Hematopoietic multipotent progenitor cell treated with erythropoietin and hydrocortisone succinate and interleukin-3 and kit ligand, for 15 days (in vitro differentiated cells): ENCODE measurements at regions not wholly inside any gene's neighbourhood (a gene's known extent, or its start where the extent isn't known, plus 50 kb on each side); places are given as distances from the start of the nearest gene placed in this dataset.
A peak's percentile ranks its signal among the peaks of the same experiment; 100 is the strongest.

ENCODE experiments used
- DNase-seq: peaks from one replicate; pipeline ENCODE4 v3.0.0-alpha.2; 2015; ENCODE audit warnings: low spot score

DNA sequence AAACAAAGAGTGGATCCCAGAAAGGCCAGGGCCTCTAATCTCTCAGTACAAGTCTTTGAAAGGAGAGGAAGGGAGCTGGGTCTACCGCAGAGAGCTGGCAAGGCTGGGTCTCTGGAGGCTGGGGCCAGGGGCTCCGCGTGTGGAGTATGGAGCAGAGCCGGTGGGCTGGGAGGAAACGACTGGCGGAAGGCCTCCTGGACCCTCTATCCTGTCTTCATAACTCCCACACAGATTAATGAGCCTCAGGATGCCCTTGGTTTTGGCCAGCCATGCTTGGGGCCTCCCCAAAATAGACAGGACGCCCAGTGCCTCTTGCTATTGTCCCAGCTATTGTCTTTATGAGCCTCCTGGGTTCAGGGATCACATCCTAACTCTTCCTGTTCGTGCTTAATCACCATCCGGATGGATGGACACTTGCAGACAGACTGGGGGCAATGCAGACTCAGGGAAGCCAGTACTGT lies 306.4 kb downstream of the DHX35 start:
- DNase-seq = no peak

DNA sequence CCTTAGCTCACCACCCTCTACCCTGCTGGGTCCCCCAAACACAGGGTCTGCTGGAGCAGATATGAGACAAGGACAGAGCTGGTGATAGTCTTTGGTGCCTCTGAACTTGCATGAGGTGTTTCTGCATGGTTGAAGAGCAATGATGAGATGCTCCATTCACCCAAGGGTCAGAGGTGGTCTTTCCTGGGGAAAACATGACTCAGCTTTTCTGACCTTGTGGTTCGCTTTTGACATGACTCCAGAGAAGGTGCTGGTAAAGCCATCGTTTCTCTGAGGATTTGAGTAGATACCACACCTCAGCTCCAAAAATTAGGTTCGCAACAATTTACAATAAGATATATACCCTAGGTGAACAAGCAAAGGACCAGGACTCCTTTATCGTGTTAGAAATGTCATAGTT lies 304.8 kb downstream of the DHX35 start:
- DNase-seq = no peak

DNA sequence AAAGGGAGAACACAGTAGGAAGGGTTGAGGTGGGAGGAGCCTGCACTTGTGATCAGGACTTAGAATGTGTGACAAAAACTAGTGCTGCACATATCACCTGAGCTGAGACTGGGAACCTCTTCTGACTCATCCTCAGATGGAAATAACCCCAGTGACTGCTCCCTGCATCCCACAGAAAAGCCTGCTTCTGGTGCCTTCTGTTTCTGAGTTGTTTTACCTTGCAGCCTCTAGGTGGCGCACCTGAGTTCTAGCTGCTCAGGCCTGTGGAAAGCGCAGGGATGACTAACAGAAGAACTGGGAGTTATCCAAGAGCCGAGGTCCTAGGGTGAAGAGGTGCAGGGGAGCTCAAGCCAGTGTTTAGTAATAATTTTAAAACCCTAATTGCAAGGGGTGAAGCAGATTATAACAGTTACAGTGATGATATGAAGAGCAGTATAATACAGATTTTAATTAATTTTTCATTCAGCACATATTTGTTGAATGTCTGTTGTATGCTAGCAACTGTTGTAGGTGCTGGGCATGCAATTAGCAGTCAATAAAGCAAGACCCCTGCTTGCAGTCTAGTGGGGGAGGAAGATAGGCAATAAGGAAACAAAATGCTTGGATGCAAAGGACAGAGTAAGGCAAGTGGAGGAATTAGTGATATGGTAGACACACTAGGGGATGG lies 302.5 kb downstream of the DHX35 start:
- DNase-seq = peak; percentile 42

DNA sequence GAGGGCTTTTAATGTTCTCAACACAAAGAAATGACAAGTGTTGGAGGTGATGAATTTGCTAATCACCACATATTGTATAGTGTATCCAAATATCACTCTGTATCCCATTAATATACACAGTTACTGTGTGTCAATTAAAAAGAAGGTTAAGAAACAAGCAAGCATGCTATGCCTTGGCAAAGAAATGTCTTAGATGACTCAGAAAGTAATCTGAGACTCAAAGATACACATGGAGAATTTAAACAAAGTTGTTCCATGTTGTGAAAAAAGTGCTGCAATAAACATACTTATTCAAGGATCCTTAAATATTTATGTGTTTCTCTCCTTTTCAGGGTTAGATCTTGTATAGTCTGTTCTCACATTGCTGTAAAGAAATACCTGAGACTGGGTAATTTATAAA lies 300.9 kb downstream of the DHX35 start:
- no peak for DNase-seq

- no peak for DNase-seq
Measured at GRCh38 chr20:39259808-39260207, 297.7 kb downstream of the DHX35 start.

DNA sequence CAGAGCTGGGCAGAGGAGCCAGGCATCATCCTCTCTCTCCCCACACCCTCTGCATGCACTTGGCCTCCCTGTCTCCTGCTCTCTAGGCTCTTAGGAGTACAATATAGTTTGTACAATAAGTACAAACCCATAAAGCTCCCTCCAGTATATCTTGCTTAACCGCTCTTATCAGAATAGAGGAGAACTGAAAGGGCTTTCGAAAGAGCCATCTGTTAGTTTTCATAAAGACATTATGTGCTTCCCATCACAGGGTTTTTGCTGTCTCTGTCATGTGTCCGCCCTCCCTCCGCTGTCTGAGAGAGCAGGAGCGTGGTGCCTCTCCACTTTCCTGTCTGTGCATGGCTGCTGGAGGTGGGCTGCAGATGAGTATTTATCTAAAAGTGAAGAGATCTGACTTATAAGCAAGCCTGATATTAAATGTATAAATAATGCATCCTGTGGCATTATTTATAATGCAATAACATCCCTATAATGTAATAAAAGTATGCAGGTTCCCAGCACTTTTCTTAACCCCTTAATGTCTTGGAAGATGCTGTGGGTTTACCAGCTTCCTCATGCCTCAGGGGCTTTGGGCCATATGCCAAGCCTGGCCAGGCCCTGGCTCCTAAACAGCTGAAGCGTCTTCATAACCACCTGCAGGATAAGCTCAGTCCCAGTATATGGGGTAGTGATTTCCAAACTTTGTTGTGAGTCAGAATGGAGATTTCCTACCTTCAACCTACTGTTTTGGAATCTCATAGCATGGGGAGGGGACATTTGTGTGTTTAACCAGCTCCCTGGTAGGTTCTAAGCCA lies 297.1 kb downstream of the DHX35 start:
- no peak for DNase-seq

DNA sequence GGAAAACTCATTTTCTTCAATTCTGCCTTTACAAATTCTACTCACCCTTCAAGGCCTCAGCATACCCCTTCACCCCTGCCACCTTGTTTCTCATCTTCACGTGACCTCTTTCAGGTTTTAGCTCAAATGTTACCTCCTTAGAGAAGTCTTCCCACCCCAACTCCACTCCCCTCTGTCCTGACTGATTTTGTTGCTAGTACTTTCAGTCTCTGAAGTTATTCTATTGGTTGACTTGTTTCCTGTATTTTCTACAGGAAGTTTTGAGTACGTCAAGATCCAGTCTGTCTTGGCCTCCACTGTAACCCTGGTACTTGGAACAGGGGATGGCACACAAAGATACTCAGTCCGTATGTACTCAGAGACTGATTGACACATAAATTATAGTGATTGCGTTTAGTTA lies 296.1 kb downstream of the DHX35 start:
- DNase-seq = no peak

GRCh38 chr20:39253051-39253755 lies 291.1 kb downstream of the DHX35 start:
- DNase-seq = no peak

DNA sequence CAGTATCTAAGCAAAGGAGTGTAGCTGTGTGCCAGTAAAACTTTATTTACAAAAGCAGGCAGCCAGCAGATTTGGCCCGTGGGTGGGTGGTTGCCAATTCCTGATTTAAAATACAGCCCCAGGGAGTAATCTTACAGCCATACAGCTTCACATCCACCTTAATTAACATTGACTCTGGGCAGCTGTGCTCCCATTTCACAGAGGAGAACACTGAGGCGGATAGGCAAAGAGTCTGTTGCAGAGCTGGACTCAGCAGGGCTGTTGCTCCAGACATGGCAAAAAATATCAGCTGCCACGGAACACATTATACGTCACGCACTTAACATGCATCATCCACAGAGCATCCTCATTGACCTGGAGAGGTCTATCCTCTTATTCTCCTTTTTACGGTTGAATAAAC lies 289.9 kb downstream of the DHX35 start:
- no peak for DNase-seq

DNA sequence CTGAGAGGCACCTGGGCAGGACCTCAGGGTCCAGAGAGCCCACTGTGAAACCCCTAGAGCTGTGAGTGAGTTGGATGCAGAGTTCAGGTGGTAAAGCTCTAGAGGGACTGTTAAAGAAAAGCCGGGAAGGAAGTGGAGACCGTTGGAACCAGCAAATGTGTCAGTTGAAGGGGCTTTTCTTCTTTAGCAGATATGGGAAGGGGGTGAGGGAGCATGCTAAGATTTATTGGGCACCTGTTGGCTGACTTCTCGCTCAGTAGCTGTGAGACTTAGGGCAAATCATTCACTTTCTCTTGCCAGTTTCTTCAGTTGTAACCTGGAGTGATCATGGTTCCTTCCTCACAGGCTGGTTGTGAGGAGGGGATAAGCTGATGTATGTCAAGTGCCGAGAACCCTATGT lies 287.7 kb downstream of the DHX35 start:
- DNase-seq = no peak

DNA sequence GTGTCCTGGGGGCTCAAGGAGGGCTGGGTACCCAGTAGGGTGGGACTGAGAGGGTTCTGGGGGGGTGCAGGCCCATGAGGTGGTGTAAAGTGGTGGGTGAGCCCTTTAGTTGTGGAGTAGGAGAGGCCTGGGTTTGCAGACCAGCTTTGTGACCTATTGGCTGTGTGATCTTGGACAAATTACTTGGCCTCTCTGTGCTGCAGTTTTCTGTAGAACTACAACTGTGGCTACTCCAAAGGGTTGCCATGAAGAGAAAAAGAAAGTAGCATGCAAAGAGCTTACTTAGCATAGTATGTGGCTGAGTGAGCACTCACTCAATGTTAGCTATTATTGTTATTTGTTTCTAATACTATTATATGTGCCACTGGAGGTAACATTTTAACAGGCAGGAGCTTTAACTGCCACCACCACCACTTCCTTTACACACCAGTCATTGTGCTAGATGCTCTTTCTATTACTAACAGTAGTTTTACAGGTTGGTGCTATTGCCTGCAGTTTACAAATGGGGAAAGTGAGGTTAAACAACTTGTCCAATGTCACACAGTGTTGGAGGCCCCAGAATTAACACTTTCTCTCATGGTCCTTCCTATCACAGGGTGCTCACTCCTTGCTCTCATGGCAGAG lies 286.8 kb downstream of the DHX35 start:
- DNase-seq = no peak

DNA sequence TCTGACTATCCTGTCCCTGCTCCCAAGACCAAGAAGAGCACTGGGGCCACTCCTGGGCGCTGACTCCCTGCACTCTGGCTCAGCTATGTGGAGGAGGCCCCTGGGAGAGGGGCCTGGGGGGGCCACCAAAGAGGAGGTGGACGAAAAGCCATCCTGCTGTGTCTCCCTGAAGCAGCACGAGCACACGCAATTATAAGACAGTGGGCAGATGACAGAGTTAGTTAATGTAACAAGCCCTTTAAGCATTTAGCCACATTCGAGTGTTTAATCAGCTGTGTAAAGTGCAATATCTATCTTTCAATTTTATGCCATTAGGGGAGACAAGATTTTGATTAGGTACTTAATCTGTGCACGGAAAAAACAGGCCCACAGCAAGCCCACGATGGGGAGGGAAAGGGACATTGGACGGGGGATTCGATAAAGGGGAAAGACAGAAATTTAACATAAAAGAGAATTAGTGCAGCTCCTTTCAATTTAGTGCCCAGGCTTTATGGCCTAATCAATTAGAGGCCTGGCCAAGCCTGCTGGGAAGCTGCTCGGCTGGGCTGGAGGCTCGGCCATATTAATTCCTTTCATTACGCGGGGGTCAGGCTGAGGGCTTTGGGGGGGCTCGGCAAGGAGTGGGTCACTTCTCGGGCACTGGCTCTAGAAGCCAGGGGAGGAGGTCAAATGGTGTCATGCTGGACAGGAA lies 286.2 kb downstream of the DHX35 start:
- no peak for DNase-seq

- DNase-seq = no peak
Measured at GRCh38 chr20:39246436-39246835, 284.3 kb downstream of the DHX35 start.

DNA sequence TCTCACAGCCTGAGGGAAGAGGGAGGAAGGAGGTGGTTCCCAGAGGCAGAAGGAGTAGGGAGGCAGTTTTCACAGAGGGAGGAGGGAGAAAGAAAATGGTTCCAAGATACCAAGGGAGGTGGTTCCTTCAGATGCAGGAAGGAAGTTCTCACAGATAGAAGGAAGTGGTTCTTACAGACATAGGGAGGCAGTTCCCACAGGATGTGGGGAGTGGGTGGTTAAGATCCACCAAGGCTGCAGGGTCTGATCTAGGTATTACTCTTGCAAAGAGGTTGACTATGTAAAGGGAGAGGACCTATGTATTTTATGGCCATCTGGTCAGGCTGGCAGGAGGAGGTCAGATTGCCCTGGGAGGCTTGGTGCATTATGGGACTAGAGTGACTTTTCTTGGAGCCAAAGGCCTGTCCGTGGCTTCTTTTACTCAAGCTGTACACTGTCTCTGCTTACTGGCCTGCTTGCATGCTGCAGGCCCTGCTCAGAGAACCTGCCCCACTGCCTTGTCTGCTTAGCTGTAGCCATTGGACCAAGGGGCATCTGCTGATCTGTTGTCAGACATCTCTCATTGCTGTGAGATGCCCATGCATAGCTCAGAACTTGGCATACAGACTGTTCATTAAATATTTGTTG lies 283.7 kb downstream of the DHX35 start:
- no peak for DNase-seq

DNA sequence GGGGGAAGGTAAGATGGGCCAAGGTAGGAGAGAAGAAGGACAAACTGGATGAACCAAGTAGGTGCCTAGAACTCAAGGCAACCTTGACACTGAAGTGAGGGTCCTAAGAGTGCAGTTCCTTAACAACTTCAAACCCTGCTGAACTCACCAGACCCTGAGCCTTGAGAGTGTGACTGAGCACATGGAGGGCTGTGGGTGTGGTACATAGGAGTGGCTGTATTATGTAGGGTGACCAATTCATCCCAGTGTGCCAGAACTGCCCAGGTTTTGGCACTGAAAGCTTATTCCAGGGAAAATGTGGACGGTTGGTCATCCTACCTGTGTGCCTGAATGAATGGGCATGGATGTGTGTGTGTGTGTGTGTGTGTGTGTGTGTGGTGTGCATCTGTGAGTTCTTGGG lies 281.8 kb downstream of the DHX35 start:
- DNase-seq = no peak

DNA sequence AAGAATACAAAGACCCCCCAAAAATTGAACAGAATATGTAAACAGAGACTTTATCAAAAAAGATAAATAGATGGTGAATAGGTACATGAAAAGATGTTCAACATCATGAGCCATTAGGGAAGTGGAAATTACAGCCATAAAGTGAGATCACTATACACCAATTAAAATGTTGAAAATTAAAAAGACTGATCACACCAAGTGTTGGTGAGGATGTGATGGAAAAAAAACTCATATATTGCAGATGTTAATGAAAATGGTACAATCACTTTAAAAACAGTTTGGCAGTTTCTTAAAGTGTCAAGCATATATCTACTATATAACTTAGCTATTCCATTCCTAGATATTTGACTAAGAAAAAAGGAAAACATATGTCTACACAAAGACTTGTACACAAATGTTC lies 280.5 kb downstream of the DHX35 start:
- DNase-seq = no peak

- DNase-seq = no peak
Measured at GRCh38 chr20:39234520-39235095, 272.5 kb downstream of the DHX35 start.

DNA sequence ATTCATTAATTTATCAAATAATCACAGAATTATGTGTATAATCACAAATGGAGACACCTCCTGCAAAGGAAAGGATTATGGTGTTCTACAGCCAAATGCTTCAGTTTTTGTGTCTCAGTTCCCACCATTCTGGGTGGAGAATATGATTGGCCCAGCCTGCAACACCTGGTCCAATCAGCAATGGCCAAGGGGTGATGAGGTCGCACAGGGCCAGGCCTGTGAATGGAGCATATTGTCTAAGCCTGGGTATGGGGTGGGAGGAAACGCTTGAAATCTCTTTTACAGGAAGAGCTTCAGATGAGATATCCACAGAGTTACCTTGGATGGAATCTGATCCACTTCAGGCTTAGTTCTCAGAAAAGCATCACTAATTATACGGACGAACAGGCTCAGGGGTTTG lies 271.6 kb downstream of the DHX35 start:
- no peak for DNase-seq

- DNase-seq = no peak
Measured at GRCh38 chr20:39227416-39227815, 265.3 kb downstream of the DHX35 start.

DNA sequence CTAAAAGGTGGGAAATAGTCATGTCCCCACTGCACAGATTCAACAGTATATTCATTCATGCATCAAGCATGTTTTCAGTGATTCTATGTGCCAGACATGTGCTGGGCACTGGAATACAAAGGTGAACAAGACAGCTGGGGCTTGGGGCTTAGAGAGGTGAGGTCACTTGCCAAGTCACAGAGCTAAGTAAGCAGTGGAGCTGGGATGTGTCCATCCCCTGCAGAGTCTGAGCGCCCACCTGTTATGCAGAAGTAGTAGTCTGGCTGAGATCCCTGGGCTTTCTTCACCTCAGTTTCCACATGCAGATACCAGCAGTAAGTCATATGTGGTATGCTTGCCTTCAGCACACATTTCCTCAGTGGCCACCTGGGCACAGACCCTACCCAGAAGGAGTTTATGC lies 263.8 kb downstream of the DHX35 start:
- DNase-seq = no peak

DNA sequence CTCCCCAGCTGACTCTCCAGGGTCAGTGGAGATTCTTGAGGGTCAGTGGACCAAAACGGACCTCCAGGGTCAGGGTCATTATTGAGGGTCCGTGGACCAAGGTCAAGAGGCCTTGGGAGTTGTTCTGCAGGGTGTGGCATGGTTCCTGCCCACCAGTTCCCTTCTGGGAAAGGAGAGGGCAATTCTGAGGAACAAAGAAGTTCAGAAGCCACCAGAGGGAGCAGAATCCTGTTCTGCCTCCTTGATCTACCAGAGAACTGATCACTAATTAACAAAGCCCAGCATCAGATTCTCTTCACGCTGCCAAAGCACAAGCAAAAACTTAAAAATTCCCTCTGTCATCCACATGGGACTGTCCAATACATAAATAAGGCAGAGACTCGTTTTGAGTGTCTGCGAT lies 263.4 kb downstream of the DHX35 start:
- no peak for DNase-seq
